ENCODE measurements at regions not wholly inside any gene's neighbourhood (a gene's known extent, or its start where the extent isn't known, plus 50 kb on each side); places are given as distances from the start of the nearest gene placed in this dataset.

- DNase-seq (ENCODE audit: low read depth, low spot score) = no peak
- no peak overlapping the region for H3K4me3 ChIP-seq (ENCODE audit: low read length)
Measured at GRCh38 chr20:50390685-50391443, 119.3 kb upstream of the PTPN1 start.

GRCh38 chr20:50391444-50392137 lies 118.6 kb upstream of the PTPN1 start:
- H3K4me3 ChIP-seq (ENCODE audit: low read length) = no peak overlapping the region
- DNase-seq (ENCODE audit: low read depth, low spot score) = no peak

GRCh38 chr20:50392138-50392866 lies 117.9 kb upstream of the PTPN1 start:
- no peak overlapping the region for H3K4me3 ChIP-seq (ENCODE audit: low read length)
- DNase-seq (ENCODE audit: low read depth, low spot score) = no peak

GRCh38 chr20:50393242-50393641 lies 116.9 kb upstream of the PTPN1 start:
- no peak for DNase-seq (ENCODE audit: low read depth, low spot score)
- H3K4me3 ChIP-seq (ENCODE audit: low read length) = no peak overlapping the region

- no peak for DNase-seq (ENCODE audit: low read depth, low spot score)
- no peak overlapping the region for H3K4me3 ChIP-seq (ENCODE audit: low read length)
Measured at GRCh38 chr20:50393990-50394561, 116.1 kb upstream of the PTPN1 start.

GRCh38 chr20:50394569-50394968 lies 115.6 kb upstream of the PTPN1 start:
- H3K4me3 ChIP-seq (ENCODE audit: low read length) = no peak overlapping the region
- DNase-seq (ENCODE audit: low read depth, low spot score) = no peak

- DNase-seq (ENCODE audit: low read depth, low spot score) = no peak
Measured at GRCh38 chr20:50395251-50395729, 114.9 kb upstream of the PTPN1 start.

GRCh38 chr20:50395914-50396488 lies 114.2 kb upstream of the PTPN1 start:
- DNase-seq (ENCODE audit: low read depth, low spot score) = no peak

More at GRCh38 chr20:50395251-50395729, 114.9 kb upstream of the PTPN1 start:
- H3K4me3 ChIP-seq (ENCODE audit: low read length) = no peak overlapping the region

GRCh38 chr20:50396623-50397022 lies 113.6 kb upstream of the PTPN1 start:
- no peak overlapping the region for H3K4me3 ChIP-seq (ENCODE audit: low read length)
- no peak for DNase-seq (ENCODE audit: low read depth, low spot score)

More at GRCh38 chr20:50395914-50396488, 114.2 kb upstream of the PTPN1 start:
- H3K4me3 ChIP-seq (ENCODE audit: low read length) = no peak overlapping the region

GRCh38 chr20:50397058-50397457 lies 113.1 kb upstream of the PTPN1 start:
- no peak for DNase-seq (ENCODE audit: low read depth, low spot score)
- H3K4me3 ChIP-seq (ENCODE audit: low read length) = no peak overlapping the region

GRCh38 chr20:50398064-50398463 lies 112.1 kb upstream of the PTPN1 start:
- DNase-seq (ENCODE audit: low read depth, low spot score) = no peak
- H3K4me3 ChIP-seq (ENCODE audit: low read length) = no peak overlapping the region

- no peak for DNase-seq (ENCODE audit: low read depth, low spot score)
- no peak overlapping the region for H3K4me3 ChIP-seq (ENCODE audit: low read length)
Measured at GRCh38 chr20:50398471-50398820, 111.7 kb upstream of the PTPN1 start.

GRCh38 chr20:50398821-50399554 lies 111.2 kb upstream of the PTPN1 start:
- H3K4me3 ChIP-seq (ENCODE audit: low read length) = no peak overlapping the region
- DNase-seq (ENCODE audit: low read depth, low spot score) = no peak

GRCh38 chr20:50399555-50399916 lies 110.6 kb upstream of the PTPN1 start:
- H3K4me3 ChIP-seq (ENCODE audit: low read length) = no peak overlapping the region
- DNase-seq (ENCODE audit: low read depth, low spot score) = no peak

- no peak for DNase-seq (ENCODE audit: low read depth, low spot score)
Measured at GRCh38 chr20:50399917-50400704, 110.1 kb upstream of the PTPN1 start.

GRCh38 chr20:50400705-50401586 lies 109.2 kb upstream of the PTPN1 start:
- H3K4me3 ChIP-seq (ENCODE audit: low read length) = no peak overlapping the region
- DNase-seq (ENCODE audit: low read depth, low spot score) = no peak

More at GRCh38 chr20:50399917-50400704, 110.1 kb upstream of the PTPN1 start:
- H3K4me3 ChIP-seq (ENCODE audit: low read length) = no peak overlapping the region
